ENCODE measurements at regions not wholly inside any gene's neighbourhood (a gene's known extent, or its start where the extent isn't known, plus 50 kb on each side); places are given as distances from the start of the nearest gene placed in this dataset.

DNA sequence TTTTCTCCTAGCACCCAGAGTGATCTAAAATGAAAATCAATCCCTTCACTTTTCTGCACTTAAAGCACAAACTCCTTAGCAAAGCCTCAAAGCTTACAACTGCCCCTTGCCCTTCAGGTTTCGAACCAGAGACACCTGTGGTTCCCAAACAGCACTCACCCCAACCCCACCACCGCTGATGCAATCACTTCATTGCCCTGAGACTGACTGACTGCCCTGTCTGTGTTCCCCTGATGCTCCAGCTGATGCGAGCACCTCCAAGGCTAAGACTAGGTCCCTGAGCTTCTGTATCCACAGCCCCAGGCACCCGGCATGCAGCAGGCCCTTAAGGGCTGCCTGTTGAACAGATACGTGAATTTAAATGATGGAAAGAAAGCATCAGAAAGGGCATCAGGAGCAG lies 127.3 kb downstream of the ZNF621 start:
- CTCF ChIA-PET, result no interaction called here
- TF ChIP-seq, protein P1, sequence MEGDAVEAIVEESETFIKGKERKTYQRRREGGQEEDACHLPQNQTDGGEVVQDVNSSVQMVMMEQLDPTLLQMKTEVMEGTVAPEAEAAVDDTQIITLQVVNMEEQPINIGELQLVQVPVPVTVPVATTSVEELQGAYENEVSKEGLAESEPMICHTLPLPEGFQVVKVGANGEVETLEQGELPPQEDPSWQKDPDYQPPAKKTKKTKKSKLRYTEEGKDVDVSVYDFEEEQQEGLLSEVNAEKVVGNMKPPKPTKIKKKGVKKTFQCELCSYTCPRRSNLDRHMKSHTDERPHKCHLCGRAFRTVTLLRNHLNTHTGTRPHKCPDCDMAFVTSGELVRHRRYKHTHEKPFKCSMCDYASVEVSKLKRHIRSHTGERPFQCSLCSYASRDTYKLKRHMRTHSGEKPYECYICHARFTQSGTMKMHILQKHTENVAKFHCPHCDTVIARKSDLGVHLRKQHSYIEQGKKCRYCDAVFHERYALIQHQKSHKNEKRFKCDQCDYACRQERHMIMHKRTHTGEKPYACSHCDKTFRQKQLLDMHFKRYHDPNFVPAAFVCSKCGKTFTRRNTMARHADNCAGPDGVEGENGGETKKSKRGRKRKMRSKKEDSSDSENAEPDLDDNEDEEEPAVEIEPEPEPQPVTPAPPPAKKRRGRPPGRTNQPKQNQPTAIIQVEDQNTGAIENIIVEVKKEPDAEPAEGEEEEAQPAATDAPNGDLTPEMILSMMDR (conservative IDR thresholded peaks at IDR 0.05; ENCODE audit: low read depth), result no peak
- no peak for DNase-seq (ENCODE audit: low spot score)
- POLR2A ChIA-PET (ENCODE audit: low non-redundant PET), result no interaction called here
- H3K27ac ChIP-seq, result no peak overlapping the region

DNA sequence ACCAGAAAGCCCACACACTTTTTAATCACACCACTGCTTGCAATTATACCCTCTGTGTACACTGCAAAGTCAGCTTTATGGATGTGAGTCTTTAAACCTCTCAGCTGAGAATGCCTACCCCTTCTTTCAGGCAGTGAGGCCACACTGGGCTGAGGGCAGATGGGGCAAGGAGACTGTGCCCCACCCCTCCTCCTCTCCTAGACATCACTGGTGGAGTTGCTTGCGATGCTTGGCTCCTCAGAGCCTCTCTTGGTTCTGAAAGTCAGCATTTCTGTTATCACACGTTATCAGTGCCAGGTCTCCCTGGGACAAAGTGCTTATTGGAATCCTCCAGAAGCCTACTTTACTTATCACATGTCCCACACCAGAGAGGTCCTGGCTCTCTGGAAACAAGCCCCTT lies 128.2 kb downstream of the ZNF621 start:
- POLR2A ChIA-PET (ENCODE audit: low non-redundant PET), result no interaction called here

DNA sequence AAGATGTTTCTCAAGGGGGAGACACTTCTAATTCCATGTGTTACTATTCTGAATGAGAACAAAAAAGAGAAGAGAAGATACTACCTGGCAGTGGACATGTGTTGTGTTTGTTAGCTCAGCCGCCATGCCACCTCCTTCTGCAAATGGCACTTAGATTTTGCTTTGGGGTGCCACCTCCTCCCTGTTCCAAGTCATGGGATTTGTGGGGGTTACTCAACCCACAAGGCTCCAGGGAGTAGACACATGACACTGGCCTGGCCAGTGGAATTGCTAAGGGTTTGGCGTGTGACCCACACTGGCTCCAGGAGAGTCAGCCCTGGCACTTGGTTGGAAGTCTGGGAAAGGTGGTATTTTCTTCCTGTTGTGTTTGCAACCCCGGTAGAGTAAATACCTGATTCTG lies 129.1 kb downstream of the ZNF621 start:
- CTCF ChIA-PET, result no interaction called here
- H3K27ac ChIP-seq, result no peak overlapping the region
- no peak for DNase-seq (ENCODE audit: low spot score)

More for the DNA sequence above, 128.2 kb downstream of the ZNF621 start:
- CTCF ChIA-PET, result no interaction called here
- no peak overlapping the region for H3K27ac ChIP-seq
- DNase-seq (ENCODE audit: low spot score), result no peak
- TF ChIP-seq, protein P1 (conservative IDR thresholded peaks at IDR 0.05; ENCODE audit: low read depth), result no peak

GRCh38 chr3:40655551-40655950 lies 130.8 kb downstream of the ZNF621 start:
- ChIA-PET CTCF (no interaction called here), POLR2A (ENCODE audit: low non-redundant PET) (no interaction called here)
- DNase-seq (ENCODE audit: low spot score), result no peak

More for the DNA sequence above, 129.1 kb downstream of the ZNF621 start:
- POLR2A ChIA-PET (ENCODE audit: low non-redundant PET), result no interaction called here
- TF ChIP-seq, protein P1 (conservative IDR thresholded peaks at IDR 0.05; ENCODE audit: low read depth), result no peak

GRCh38 chr3:40657623-40658022 lies 132.9 kb downstream of the ZNF621 start:
- CTCF ChIA-PET, result interaction anchor here (0.8 kb wide), 1 partner anchor 1196 kb away, joined by 3 read pairs; no protein-coding TSS in a partner anchor
- POLR2A ChIA-PET (ENCODE audit: low non-redundant PET), result no interaction called here
- no peak for DNase-seq (ENCODE audit: low spot score)
- H3K27ac ChIP-seq, result no peak overlapping the region
- TF ChIP-seq, protein P1 (conservative IDR thresholded peaks at IDR 0.05; ENCODE audit: low read depth), result no peak

More at GRCh38 chr3:40655551-40655950, 130.8 kb downstream of the ZNF621 start:
- TF ChIP-seq, protein P1 (conservative IDR thresholded peaks at IDR 0.05; ENCODE audit: low read depth), result no peak
- H3K27ac ChIP-seq, result no peak overlapping the region

- ChIA-PET POLR2A (ENCODE audit: low non-redundant PET) (no interaction called here), CTCF (no interaction called here)
- no peak for DNase-seq (ENCODE audit: low spot score)
- TF ChIP-seq, protein P1 (conservative IDR thresholded peaks at IDR 0.05; ENCODE audit: low read depth), result no peak
- H3K27ac ChIP-seq, result no peak overlapping the region
These were observed 133.5 kb downstream of the ZNF621 start for GRCh38 chr3:40658305-40658704.

GRCh38 chr3:40660554-40660953 lies 135.8 kb downstream of the ZNF621 start:
- DNase-seq (ENCODE audit: low spot score), result no peak
- TF ChIP-seq, protein P1 (conservative IDR thresholded peaks at IDR 0.05; ENCODE audit: low read depth), result no peak
- CTCF ChIA-PET, result no interaction called here
- POLR2A ChIA-PET (ENCODE audit: low non-redundant PET), result no interaction called here
- no peak overlapping the region for H3K27ac ChIP-seq
